WTC11 (cell line): ENCODE measurements at regions not wholly inside any gene's neighbourhood (a gene's known extent, or its start where the extent isn't known, plus 50 kb on each side); places are given as distances from the start of the nearest gene placed in this dataset.

ENCODE experiments used
- CTCF ChIP-seq: fragments of 200-600 bp; IDR thresholded peaks from 2 replicates; pipeline ENCODE4 v1.8.0; 2022; ENCODE audit warnings: antibody characterized with exemption
- E2F5 ChIP-seq: sonication (generic); formaldehyde crosslinking; IDR thresholded peaks from 2 replicates; pipeline ENCODE4 v1.8.1; 2022; ENCODE audit warnings: mild to moderate bottlenecking, moderate library complexity, missing genetic modification reagents
- EMX1 ChIP-seq: fragments of 250-450 bp; sonication (Bioruptor Pico); IDR thresholded peaks from 2 replicates; pipeline ENCODE4 v1.8.0; 2021; ENCODE audit warnings: mild to moderate bottlenecking
- MYBL2 ChIP-seq: sonication (generic); formaldehyde crosslinking; IDR thresholded peaks from 2 replicates; pipeline ENCODE4 v1.8.1; 2023; ENCODE audit warnings: mild to moderate bottlenecking, moderate library complexity, missing genetic modification reagents
- RORB ChIP-seq: fragments of 250-450 bp; sonication (Bioruptor Pico); IDR thresholded peaks from 2 replicates; pipeline ENCODE4 v1.9.0; 2021; ENCODE audit warnings: mild to moderate bottlenecking
- TF ChIP-seq, protein P1 (sequence below): sonication (generic); formaldehyde crosslinking; IDR thresholded peaks from 2 replicates; pipeline ENCODE4 v1.8.0; 2022; ENCODE audit warnings: mild to moderate bottlenecking, missing genetic modification reagents

DNA sequence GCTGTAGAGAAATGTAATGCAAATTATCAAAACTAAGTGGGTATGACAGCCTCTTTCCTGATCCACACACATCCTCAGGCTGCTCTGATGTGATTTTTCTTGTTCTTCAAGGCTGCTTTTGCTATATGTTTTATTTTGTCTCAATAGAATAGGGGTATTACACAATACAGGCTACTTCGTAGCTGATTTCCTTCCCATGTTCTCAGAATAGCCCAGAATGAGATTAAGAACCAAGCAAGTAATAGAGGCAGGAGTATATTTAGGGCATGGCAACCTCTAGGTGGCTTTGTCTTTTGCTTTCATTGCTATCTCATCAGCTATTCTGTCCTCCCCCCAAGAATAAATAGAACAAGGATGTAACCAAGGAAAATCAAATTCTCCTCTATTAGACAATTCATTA is 241.8 kb downstream of the ALDH8A1 start:
- no peak for TF ChIP-seq CTCF
- TF ChIP-seq, protein P1, sequence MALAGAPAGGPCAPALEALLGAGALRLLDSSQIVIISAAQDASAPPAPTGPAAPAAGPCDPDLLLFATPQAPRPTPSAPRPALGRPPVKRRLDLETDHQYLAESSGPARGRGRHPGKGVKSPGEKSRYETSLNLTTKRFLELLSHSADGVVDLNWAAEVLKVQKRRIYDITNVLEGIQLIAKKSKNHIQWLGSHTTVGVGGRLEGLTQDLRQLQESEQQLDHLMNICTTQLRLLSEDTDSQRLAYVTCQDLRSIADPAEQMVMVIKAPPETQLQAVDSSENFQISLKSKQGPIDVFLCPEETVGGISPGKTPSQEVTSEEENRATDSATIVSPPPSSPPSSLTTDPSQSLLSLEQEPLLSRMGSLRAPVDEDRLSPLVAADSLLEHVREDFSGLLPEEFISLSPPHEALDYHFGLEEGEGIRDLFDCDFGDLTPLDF (CRISPR knock-in tag) = no peak
- TF ChIP-seq E2F5 = no peak
- no peak for TF ChIP-seq EMX1 (CRISPR knock-in tag)
- TF ChIP-seq MYBL2 (CRISPR knock-in tag) = no peak
- no peak for TF ChIP-seq RORB
